Lung microvascular endothelial cell (primary cell): ENCODE measurements at regions not wholly inside any gene's neighbourhood (a gene's known extent, or its start where the extent isn't known, plus 50 kb on each side); places are given as distances from the start of the nearest gene placed in this dataset.
"Not testable (repeated sequence)": the region's sequence is repeated elsewhere in the genome, so short reads cannot be mapped to it uniquely, and the experiment has no call there.

Experiments used
- DNase-seq, 2 donors: peaks; one replicate each; pipeline versions ENCODE4 v3.0.0 to v3.0.0-alpha.2; 2010; ENCODE audit warnings: low read depth in 2 of 2

- peak in 1 of 2 donors; percentile 10 for DNase-seq
These were observed 134.5 kb downstream of the PPP1R3A start for GRCh38 chr7:113784316-113784715.

GRCh38 chr7:113783403-113783802 is 135.4 kb downstream of the PPP1R3A start:
- no peak for DNase-seq

GRCh38 chr7:113775804-113776203 is 143.0 kb downstream of the PPP1R3A start:
- no peak for DNase-seq

- DNase-seq: no peak
These were observed 143.4 kb downstream of the PPP1R3A start for GRCh38 chr7:113775401-113775800.

GRCh38 chr7:113774182-113774807 is 144.5 kb downstream of the PPP1R3A start:
- DNase-seq: peak; percentile 32 to 84

- DNase-seq: no peak
These were observed 148.6 kb downstream of the PPP1R3A start for GRCh38 chr7:113770146-113770738.

GRCh38 chr7:113768387-113768786 is 150.4 kb downstream of the PPP1R3A start:
- no peak for DNase-seq

- DNase-seq: no peak
These were observed 154.3 kb downstream of the PPP1R3A start for GRCh38 chr7:113764401-113765035.

- no peak for DNase-seq
These were observed 155.6 kb downstream of the PPP1R3A start for GRCh38 chr7:113763226-113763625.

GRCh38 chr7:113756250-113756649 is 162.6 kb downstream of the PPP1R3A start:
- DNase-seq: no peak

GRCh38 chr7:113752689-113753088 is 166.1 kb downstream of the PPP1R3A start:
- DNase-seq: no peak

- no peak for DNase-seq
These were observed 166.5 kb downstream of the PPP1R3A start for GRCh38 chr7:113752289-113752688.

GRCh38 chr7:113751547-113751946 is 167.3 kb downstream of the PPP1R3A start:
- DNase-seq: no peak

GRCh38 chr7:113748385-113748784 is 170.4 kb downstream of the PPP1R3A start:
- DNase-seq: not testable (repeated sequence)

- DNase-seq: not testable (repeated sequence)
These were observed 175.8 kb downstream of the PPP1R3A start for GRCh38 chr7:113742946-113743431.

- no peak for DNase-seq
These were observed 176.4 kb downstream of the PPP1R3A start for GRCh38 chr7:113742377-113742776.

- DNase-seq: no peak
These were observed 187.2 kb downstream of the PPP1R3A start for GRCh38 chr7:113731571-113731970.

- no peak for DNase-seq
These were observed 188.4 kb downstream of the PPP1R3A start for GRCh38 chr7:113730309-113730955.

- DNase-seq: no peak
These were observed 191.3 kb downstream of the PPP1R3A start for GRCh38 chr7:113727486-113727885.

- no peak for DNase-seq
These were observed 196.8 kb downstream of the PPP1R3A start for GRCh38 chr7:113722006-113722405.

- no peak for DNase-seq
These were observed 201.1 kb downstream of the PPP1R3A start for GRCh38 chr7:113717739-113718138.
